GM08714 (cell line): ENCODE measurements at regions not wholly inside any gene's neighbourhood (a gene's known extent, or its start where the extent isn't known, plus 50 kb on each side); places are given as distances from the start of the nearest gene placed in this dataset.

Experiments
- H3K4me3 ChIP-seq: fragments of 200-500 bp; sonication (Bioruptor generic); 2 replicates; pipeline ENCODE4 v1.5.1; 2014; ENCODE audit warnings: mild to moderate bottlenecking, low read length, inconsistent platforms
- ZNF274 ChIP-seq: IDR thresholded peaks from 2 replicates; pipeline ENCODE4 v1.6.1; 2012; ENCODE audit warnings: mild to moderate bottlenecking, low read depth, low read length

- H3K4me3 ChIP-seq = no peak overlapping the region
- TF ChIP-seq ZNF274 = no peak
Observed at GRCh38 chr2:145677371-145677770, 1157.5 kb upstream of the ZEB2 start.

- no peak for TF ChIP-seq ZNF274
Observed at GRCh38 chr2:145674705-145675104, 1154.8 kb upstream of the ZEB2 start.

GRCh38 chr2:145669301-145669700, 1149.4 kb upstream of the ZEB2 start:
- H3K4me3 ChIP-seq = no peak overlapping the region
- TF ChIP-seq ZNF274 = no peak

More at GRCh38 chr2:145674705-145675104, 1154.8 kb upstream of the ZEB2 start:
- no peak overlapping the region for H3K4me3 ChIP-seq

- no peak for TF ChIP-seq ZNF274
- no peak overlapping the region for H3K4me3 ChIP-seq
Observed at GRCh38 chr2:145666552-145666951, 1146.6 kb upstream of the ZEB2 start.

- no peak for TF ChIP-seq ZNF274
- no peak overlapping the region for H3K4me3 ChIP-seq
Observed at GRCh38 chr2:145657265-145657664, 1137.3 kb upstream of the ZEB2 start.

GRCh38 chr2:145655165-145655765, 1135.3 kb upstream of the ZEB2 start:
- no peak for TF ChIP-seq ZNF274
- H3K4me3 ChIP-seq = no peak overlapping the region

- TF ChIP-seq ZNF274 = no peak
- no peak overlapping the region for H3K4me3 ChIP-seq
Observed at GRCh38 chr2:145654746-145655145, 1134.8 kb upstream of the ZEB2 start.

GRCh38 chr2:145654156-145654555, 1134.2 kb upstream of the ZEB2 start:
- H3K4me3 ChIP-seq = no peak overlapping the region
- no peak for TF ChIP-seq ZNF274

- no peak for TF ChIP-seq ZNF274
- H3K4me3 ChIP-seq = no peak overlapping the region
Observed at GRCh38 chr2:145653553-145653952, 1133.6 kb upstream of the ZEB2 start.

- H3K4me3 ChIP-seq = no peak overlapping the region
- no peak for TF ChIP-seq ZNF274
Observed at GRCh38 chr2:145652571-145653545, 1132.9 kb upstream of the ZEB2 start.

GRCh38 chr2:145652036-145652435, 1132.1 kb upstream of the ZEB2 start:
- TF ChIP-seq ZNF274 = no peak
- no peak overlapping the region for H3K4me3 ChIP-seq

- no peak overlapping the region for H3K4me3 ChIP-seq
- TF ChIP-seq ZNF274 = no peak
Observed at GRCh38 chr2:145650226-145650625, 1130.3 kb upstream of the ZEB2 start.

- H3K4me3 ChIP-seq = no peak overlapping the region
- TF ChIP-seq ZNF274 = no peak
Observed at GRCh38 chr2:145649061-145649460, 1129.1 kb upstream of the ZEB2 start.

- no peak overlapping the region for H3K4me3 ChIP-seq
- TF ChIP-seq ZNF274 = no peak
Observed at GRCh38 chr2:145644820-145645302, 1124.9 kb upstream of the ZEB2 start.

- TF ChIP-seq ZNF274 = no peak
Observed at GRCh38 chr2:145638675-145639074, 1118.8 kb upstream of the ZEB2 start.

More at GRCh38 chr2:145638675-145639074, 1118.8 kb upstream of the ZEB2 start:
- H3K4me3 ChIP-seq = no peak overlapping the region
